Activated CD8-positive, alpha-beta memory T cell treated with anti-CD3 and anti-CD28 coated beads, Interleukin-2, amount 50 U/mL, for 1 hour (primary cell): ENCODE measurements at regions not wholly inside any gene's neighbourhood (a gene's known extent, or its start where the extent isn't known, plus 50 kb on each side); places are given as distances from the start of the nearest gene placed in this dataset.

Source experiments
- DNase-seq: peaks from one replicate; pipeline ENCODE4 v3.0.0-alpha.2; 2020; ENCODE audit errors: extremely low read depth

DNA sequence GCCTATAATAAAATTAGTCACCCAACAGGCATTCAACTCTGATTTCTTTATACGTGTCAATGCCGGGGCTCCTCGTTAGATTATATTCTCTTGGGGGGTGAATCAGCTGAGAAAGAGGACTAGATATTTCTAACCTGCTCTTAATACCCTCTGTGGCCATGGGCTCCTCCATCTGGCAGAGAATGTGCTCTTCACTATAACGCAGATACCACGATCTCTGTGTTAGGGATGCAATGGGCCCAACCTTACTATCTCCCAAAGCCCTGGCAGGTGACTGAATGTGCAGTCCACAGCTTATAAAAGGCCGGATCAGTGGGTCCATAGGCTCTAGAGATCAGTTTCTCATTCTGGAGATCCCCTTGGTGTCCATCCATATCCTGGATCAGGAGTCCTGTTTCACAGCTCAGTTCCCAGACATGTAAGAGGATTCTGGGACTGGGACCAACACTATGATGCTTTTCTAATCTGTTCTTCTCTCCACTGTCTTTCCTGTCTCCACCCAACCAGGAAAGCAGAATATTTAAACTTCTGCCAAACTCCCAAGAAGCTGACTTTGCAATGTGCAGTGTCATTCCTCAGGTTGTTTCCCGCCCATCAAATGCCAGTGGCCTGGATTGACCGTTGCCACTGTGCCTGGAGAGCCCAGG, 71.4 kb upstream of the CELF4 start:
- no peak for DNase-seq

DNA sequence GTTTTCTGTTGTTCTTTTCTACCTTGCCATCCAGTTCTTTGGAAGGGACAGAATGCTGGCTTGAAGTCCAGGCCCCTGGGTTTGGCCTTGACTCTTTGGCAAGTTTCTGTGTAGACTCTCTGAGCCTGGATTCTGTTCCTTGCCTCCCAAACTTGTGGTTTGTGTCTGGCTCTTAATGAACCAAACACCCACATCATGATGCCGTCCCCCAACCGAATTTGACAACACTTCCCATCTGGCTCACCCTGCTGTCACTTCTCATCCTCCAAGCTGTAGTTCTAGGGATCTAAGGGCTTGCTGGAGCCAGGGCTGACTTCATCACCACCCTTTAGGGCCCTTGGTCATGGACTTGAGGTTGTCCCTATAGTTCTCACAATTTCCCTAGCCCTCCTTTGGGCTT, 68.9 kb upstream of the CELF4 start:
- DNase-seq: no peak

DNA sequence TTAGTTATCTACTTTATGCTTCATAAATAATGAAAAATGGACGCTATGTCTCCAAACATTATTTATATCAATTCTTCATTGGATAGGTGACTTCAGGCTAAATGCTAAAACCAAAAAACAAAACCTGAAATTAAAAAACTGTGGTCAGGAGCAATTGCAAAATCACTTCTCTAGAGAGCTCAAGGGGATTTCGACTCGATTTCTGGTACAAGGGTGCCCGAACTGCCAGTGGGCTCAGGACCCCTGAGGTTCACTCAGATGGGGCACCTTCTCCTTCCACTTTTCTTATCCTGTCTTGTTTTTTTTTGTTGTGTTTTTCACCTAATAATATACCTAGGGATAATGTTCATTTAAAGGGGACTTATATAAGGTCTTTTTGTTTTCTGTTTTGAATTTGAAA, 65.8 kb upstream of the CELF4 start:
- no peak for DNase-seq

DNA sequence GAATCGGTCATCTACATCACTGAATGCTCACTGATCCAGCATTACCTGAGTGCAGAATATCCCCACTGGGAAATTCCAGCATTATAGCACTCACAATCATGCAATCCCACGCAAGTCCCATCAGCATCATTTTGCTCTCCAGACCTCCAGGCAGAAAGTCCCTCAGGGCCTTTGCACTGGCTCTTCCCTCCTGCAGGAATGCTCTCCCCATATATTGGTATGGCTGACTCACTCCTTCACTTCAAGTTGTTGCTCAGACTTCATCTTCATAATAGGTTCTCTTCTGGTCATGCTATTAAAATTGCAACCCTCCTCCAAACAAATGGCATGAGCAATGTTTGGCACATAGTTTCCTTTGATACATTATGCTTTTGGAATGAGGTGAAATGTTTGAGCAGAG, 64.7 kb upstream of the CELF4 start:
- no peak for DNase-seq

DNA sequence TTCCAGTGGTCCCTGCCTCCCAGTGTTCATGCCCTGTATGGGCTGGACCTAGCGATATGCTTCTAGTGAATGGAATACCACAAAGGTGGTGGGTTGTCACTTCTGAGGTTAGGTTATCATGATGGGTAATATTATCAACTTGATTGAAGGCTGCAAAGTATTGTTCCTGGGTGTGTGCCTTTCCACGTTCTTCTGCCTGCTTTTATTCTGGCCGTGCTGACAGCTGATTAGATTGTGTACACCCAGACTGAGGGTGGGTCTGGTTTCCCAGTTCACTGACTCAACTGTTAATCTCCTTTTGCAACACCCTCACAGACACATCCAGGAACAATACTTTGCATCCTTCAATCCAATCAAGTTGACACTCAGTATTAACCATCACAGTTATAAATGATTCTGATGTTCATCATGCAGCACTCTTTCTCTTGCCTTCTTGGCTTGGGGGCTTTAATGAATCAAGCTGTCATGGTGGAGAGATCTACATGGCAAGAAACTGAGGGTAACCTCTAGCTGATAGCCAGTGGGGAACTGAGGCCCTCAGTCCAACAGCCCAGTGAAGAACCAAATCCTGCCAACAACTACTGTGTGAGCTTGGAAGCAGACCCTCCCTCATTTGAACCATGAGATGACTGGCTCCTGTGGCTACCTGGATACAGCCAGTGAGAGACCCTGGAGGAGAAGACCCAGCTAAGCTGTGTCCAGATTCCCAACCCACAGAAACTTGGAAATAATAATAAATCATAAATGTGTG, 63.0 kb upstream of the CELF4 start:
- no peak for DNase-seq

DNA sequence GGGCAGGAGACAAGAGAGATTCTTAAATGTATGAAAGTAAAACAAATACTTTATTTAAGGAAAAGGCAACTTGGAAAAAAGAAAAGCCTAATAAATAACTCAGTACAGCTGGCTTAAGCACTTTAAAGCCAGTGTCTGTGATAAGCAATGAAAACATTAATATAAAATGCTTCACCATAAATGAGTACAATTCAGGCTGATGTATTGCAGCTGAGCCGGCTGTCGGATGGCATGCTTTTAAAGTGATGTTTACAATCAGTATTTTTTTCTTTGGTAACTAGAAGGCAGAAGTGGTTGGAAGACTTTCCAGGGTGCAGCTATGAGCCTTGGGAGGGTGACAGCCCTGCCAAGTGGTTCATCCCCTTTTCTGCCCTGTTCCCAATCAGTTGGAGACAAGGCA, 58.7 kb upstream of the CELF4 start:
- no peak for DNase-seq

DNA sequence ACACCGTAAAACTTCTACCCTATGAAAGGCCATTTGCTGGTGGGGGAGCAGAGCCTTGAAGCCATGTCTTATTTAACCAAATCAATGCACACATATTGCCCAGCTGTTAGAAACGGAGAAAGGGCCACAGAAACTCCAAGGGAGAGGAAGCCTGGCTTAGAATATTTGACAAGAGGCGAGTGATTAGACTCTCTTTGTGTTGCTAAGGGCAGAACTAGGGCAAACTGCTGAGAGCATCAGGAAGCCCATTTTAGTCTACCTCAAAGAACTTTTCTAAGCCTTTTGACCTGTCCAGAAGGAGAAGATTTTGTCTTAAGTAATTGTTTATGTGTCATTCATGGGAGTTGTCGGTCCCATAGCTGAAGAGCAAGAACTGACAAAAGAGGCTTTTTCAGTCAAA, 54.4 kb upstream of the CELF4 start:
- DNase-seq: no peak

DNA sequence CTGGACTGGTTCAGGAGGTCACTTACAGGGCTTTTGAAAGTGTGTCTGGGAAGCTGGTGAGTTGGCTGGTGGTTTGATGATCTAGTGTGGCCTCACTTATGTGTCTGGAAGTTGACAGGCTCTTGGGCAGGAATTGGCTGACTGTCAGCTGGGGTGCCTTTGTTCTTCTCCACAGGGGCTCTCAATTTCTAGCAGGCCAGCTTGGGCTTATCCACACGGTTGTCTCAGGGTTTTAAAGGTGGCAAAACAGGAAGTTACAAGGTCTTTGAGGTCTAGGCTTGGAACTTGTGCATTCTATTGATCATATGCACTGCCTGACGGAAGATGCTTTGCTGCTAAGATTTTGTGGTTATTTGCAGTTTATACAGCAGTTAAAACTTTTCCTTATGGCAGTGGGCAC, 52.0 kb upstream of the CELF4 start:
- no peak for DNase-seq
